IMR-90 (cell line): ENCODE measurements at regions not wholly inside any gene's neighbourhood (a gene's known extent, or its start where the extent isn't known, plus 50 kb on each side); places are given as distances from the start of the nearest gene placed in this dataset.

ENCODE experiments used
- ATAC-seq: fragments of 200-7000 bp; cut with Tn5 transposase; 2 replicates; pipeline ENCODE4 v1.9.1; 2020; ENCODE audit warnings: low read depth, mild to moderate bottlenecking, moderate library complexity
- BruUV-seq: library from RNA; stranded (reverse); fragments of 400-500 nt; replicated peaks from 2 replicates; lab custom pipeline; 2021; lab: Mats Ljungman, UMichigan
- CTCF ChIA-PET: fragments of 300-600 bp; formaldehyde crosslinking; extraction: SDS; loops from one replicate; lab custom pipeline; 2021; ENCODE audit warnings: antibody characterized with exemption; lab: Yijun Ruan, JAX
- POLR2A ChIA-PET: fragments of 300-600 bp; sonication (Branson Sonifier 250); formaldehyde crosslinking; loops from one replicate; lab custom pipeline; 2022; ENCODE audit warnings: antibody characterized with exemption; ENCODE audit not compliant: unreplicated experiment; lab: Charles Lee
- DNase-seq: peaks from one replicate; pipeline ENCODE4 v3.0.0; 2013
- H2AFZ ChIP-seq: replicated peaks from 2 replicates; pipeline ENCODE3; 2013; ENCODE audit warnings: low read length, mild to moderate bottlenecking; ENCODE audit not compliant: poor library complexity
- H2AK5ac ChIP-seq: 2 replicates; pipeline ENCODE4 v1.6.1; 2013; ENCODE audit warnings: low read depth, low read length, inconsistent platforms
- H2AK9ac ChIP-seq: replicated peaks from 2 replicates; pipeline ENCODE3; 2013; ENCODE audit warnings: mild to moderate bottlenecking, low read depth, low read length, moderate library complexity; ENCODE audit not compliant: poor library complexity
- H2BK120ac ChIP-seq: 2 replicates; pipeline ENCODE4 v1.6.1; 2013; ENCODE audit warnings: low read depth, low read length, inconsistent platforms
- H2BK15ac ChIP-seq: 3 replicates; pipeline ENCODE4 v1.6.1; 2013; ENCODE audit warnings: low read depth, low read length, inconsistent platforms
- H2BK20ac ChIP-seq: 2 replicates; pipeline ENCODE4 v1.6.1; 2013; ENCODE audit warnings: low read depth, mild to moderate bottlenecking, inconsistent platforms, low read length, moderate library complexity
- H2BK5ac ChIP-seq: 2 replicates; pipeline ENCODE4 v1.6.1; 2013; ENCODE audit warnings: mild to moderate bottlenecking, low read depth, low read length, inconsistent platforms; ENCODE audit not compliant: poor library complexity, severe bottlenecking
- H3K14ac ChIP-seq: replicated peaks from 2 replicates; pipeline ENCODE4 v1.6.1; 2013; ENCODE audit warnings: low read depth, low read length, inconsistent platforms
- H3K18ac ChIP-seq: 2 replicates; pipeline ENCODE4 v1.6.1; 2013; ENCODE audit warnings: low read depth, low read length, control low read depth
- H3K23ac ChIP-seq: 2 replicates; pipeline ENCODE4 v1.6.1; 2013; ENCODE audit warnings: low read depth, low read length, inconsistent platforms
- H3K27ac ChIP-seq: 2 replicates; pipeline ENCODE4 v1.5.1; 2013; ENCODE audit warnings: mild to moderate bottlenecking, control low read depth, low read length; ENCODE audit not compliant: insufficient read depth
- H3K27me3 ChIP-seq: 2 replicates; pipeline ENCODE4 v1.6.1; 2013; ENCODE audit warnings: low read length; ENCODE audit not compliant: control insufficient read depth, insufficient read depth
- H3K36me3 ChIP-seq: 2 replicates; pipeline ENCODE4 v1.6.1; 2013; ENCODE audit warnings: low read length, mixed read lengths; ENCODE audit not compliant: control insufficient read depth, insufficient read depth
- H3K4ac ChIP-seq: 2 replicates; pipeline ENCODE4 v1.6.1; 2013; ENCODE audit warnings: low read depth, low read length, inconsistent platforms
- H3K4me1 ChIP-seq: 2 replicates; pipeline ENCODE4 v1.6.1; 2013; ENCODE audit warnings: low read length, mixed read lengths; ENCODE audit not compliant: control insufficient read depth, insufficient read depth
- H3K4me2 ChIP-seq: 2 replicates; pipeline ENCODE4 v1.6.1; 2013; ENCODE audit warnings: low read depth, mild to moderate bottlenecking, control low read depth, low read length, moderate library complexity
- H3K4me3 ChIP-seq: 2 replicates; pipeline ENCODE4 v1.5.1; 2013; ENCODE audit warnings: low read depth, mild to moderate bottlenecking, control low read depth, low read length, moderate library complexity; ENCODE audit not compliant: insufficient read depth
- H3K56ac ChIP-seq: 2 replicates; pipeline ENCODE4 v1.6.1; 2013; ENCODE audit warnings: low read length, inconsistent platforms; ENCODE audit not compliant: insufficient read depth; ENCODE audit errors: extremely low read depth
- H3K79me1 ChIP-seq, 2 experiments: 2 replicates each; pipeline ENCODE4 v1.6.1; 2013; ENCODE audit warnings: low read length in 2 of 2, inconsistent platforms in 1 of 2, low read depth in 1 of 2
- H3K9ac ChIP-seq: 2 replicates; pipeline ENCODE4 v1.6.1; 2013; ENCODE audit warnings: low read depth, low read length, control low read depth
- H3K9me1 ChIP-seq: 2 replicates; pipeline ENCODE4 v1.6.1; 2013; ENCODE audit warnings: low read length, inconsistent platforms; ENCODE audit not compliant: insufficient read depth
- H3K9me3 ChIP-seq: 2 replicates; pipeline ENCODE4 v1.6.1; 2013; ENCODE audit warnings: low read length; ENCODE audit not compliant: control insufficient read depth, insufficient read depth
- H4K20me1 ChIP-seq: 2 replicates; pipeline ENCODE4 v1.6.1; 2013; ENCODE audit warnings: low read length, inconsistent platforms; ENCODE audit not compliant: insufficient read depth
- H4K5ac ChIP-seq: 2 replicates; pipeline ENCODE4 v1.6.1; 2013; ENCODE audit warnings: mild to moderate bottlenecking, low read depth, low read length, control low read depth
- H4K8ac ChIP-seq, 2 experiments: 2 replicates each; pipeline ENCODE4 v1.6.1; 2013; ENCODE audit warnings: low read depth in 2 of 2, low read length in 2 of 2, control low read depth in 1 of 2, inconsistent platforms in 1 of 2
- H4K91ac ChIP-seq: 2 replicates; pipeline ENCODE4 v1.6.1; 2013; ENCODE audit warnings: low read depth, low read length, inconsistent platforms; ENCODE audit not compliant: insufficient read depth
- BHLHE40 ChIP-seq: fragments of 150-350 bp; IDR thresholded peaks from 2 replicates; pipeline ENCODE4 v1.6.1; 2016; ENCODE audit warnings: mild to moderate bottlenecking, low read depth, low read length
- CEBPB ChIP-seq: IDR thresholded peaks from 2 replicates; pipeline ENCODE4 v1.6.1; 2012; ENCODE audit warnings: low read depth, low read length, improper control_type of control experiment
- CHD1 ChIP-seq: IDR thresholded peaks from 2 replicates; pipeline ENCODE4 v1.6.1; 2012; ENCODE audit warnings: low read depth, low read length, improper control_type of control experiment
- FOS ChIP-seq: fragments of 150-350 bp; IDR thresholded peaks from 2 replicates; pipeline ENCODE4 v1.6.1; 2016; ENCODE audit warnings: low read depth, low read length
- MAFK ChIP-seq: IDR thresholded peaks from 2 replicates; pipeline ENCODE4 v1.6.1; 2012; ENCODE audit warnings: low read depth, low read length, improper control_type of control experiment
- MAZ ChIP-seq: IDR thresholded peaks from 2 replicates; pipeline ENCODE4 v1.6.1; 2012; ENCODE audit warnings: low read depth, mild to moderate bottlenecking, low read length, improper control_type of control experiment, moderate library complexity, borderline replicate concordance
- MXI1 ChIP-seq: IDR thresholded peaks from 2 replicates; pipeline ENCODE4 v1.6.1; 2012; ENCODE audit warnings: low read depth, mild to moderate bottlenecking, low read length, moderate library complexity, borderline replicate concordance
- NFE2L2 ChIP-seq: fragments of 150-350 bp; IDR thresholded peaks from 2 replicates; pipeline ENCODE4 v1.6.1; 2016; ENCODE audit warnings: low read depth, mild to moderate bottlenecking, low read length
- POLR2A ChIP-seq: IDR thresholded peaks from 2 replicates; pipeline ENCODE4 v1.6.1; 2012; ENCODE audit warnings: mild to moderate bottlenecking, low read depth, low read length
- RAD21 ChIP-seq: IDR thresholded peaks from 2 replicates; pipeline ENCODE4 v1.6.1; 2012; ENCODE audit warnings: low read length, improper control_type of control experiment
- RCOR1 ChIP-seq: IDR thresholded peaks from 2 replicates; pipeline ENCODE4 v1.6.1; 2012; ENCODE audit warnings: mild to moderate bottlenecking, low read length, improper control_type of control experiment; ENCODE audit not compliant: insufficient replicate concordance
- RFX5 ChIP-seq: IDR thresholded peaks from 2 replicates; pipeline ENCODE4 v1.8.0; 2012; ENCODE audit warnings: low read depth, mild to moderate bottlenecking, low read length, moderate library complexity
- SMC3 ChIP-seq: fragments of 150-350 bp; IDR thresholded peaks from 2 replicates; pipeline ENCODE4 v1.6.1; 2016; ENCODE audit warnings: low read depth, mild to moderate bottlenecking, antibody characterized with exemption, low read length, moderate library complexity
- WGBS, 2 experiments: methylation state at CpG; one replicate each; pipeline versions ENCODE4 v1.1.5 to v1.1.7; 2013; ENCODE audit warnings: missing lambda C conversion rate in 2 of 2; ENCODE audit not compliant: insufficient read length in 1 of 2; ENCODE audit errors: extremely low coverage in 2 of 2; 5-methylcytosine and 5-hydroxymethylcytosine counted together
- dilution Hi-C: fragments of 300-500 bp; cut with HindIII; formaldehyde crosslinking; loops from one replicate; pipeline ENCODE4 v1.14.3; 2018; ENCODE audit warnings: low sequenced_read_pairs; ENCODE audit not compliant: unreplicated experiment
- in situ Hi-C: fragments of 300-500 bp; cut with MboI; formaldehyde crosslinking; loops from 3 replicates; pipeline ENCODE4 v1.14.3; 2019; ENCODE audit warnings: low sequenced_read_pairs, inconsistent platforms, mixed read lengths
- intact Hi-C: fragments of 100-400 bp; cut with micrococcal nuclease; formaldehyde crosslinking; loops from 2 replicates; pipeline ENCODE4 v1.10.0; 2022
- TF ChIP-seq, protein P1 (sequence below): fragments of 150-350 bp; IDR thresholded peaks from 2 replicates; pipeline ENCODE4 v1.6.1; 2016; ENCODE audit warnings: low read depth, mild to moderate bottlenecking, low read length, moderate library complexity, borderline replicate concordance
- TF ChIP-seq, protein P2 (sequence below): conservative IDR thresholded peaks from 2 replicates; pipeline ENCODE4 v1.5.1; 2012; ENCODE audit warnings: mild to moderate bottlenecking, low read depth, low read length, improper control_type of control experiment
- TF ChIP-seq, protein P3 (sequence below): fragments of 150-350 bp; IDR thresholded peaks from 2 replicates; pipeline ENCODE4 v1.6.1; 2017; ENCODE audit warnings: mild to moderate bottlenecking, antibody characterized with exemption, low read length, low read depth

DNA sequence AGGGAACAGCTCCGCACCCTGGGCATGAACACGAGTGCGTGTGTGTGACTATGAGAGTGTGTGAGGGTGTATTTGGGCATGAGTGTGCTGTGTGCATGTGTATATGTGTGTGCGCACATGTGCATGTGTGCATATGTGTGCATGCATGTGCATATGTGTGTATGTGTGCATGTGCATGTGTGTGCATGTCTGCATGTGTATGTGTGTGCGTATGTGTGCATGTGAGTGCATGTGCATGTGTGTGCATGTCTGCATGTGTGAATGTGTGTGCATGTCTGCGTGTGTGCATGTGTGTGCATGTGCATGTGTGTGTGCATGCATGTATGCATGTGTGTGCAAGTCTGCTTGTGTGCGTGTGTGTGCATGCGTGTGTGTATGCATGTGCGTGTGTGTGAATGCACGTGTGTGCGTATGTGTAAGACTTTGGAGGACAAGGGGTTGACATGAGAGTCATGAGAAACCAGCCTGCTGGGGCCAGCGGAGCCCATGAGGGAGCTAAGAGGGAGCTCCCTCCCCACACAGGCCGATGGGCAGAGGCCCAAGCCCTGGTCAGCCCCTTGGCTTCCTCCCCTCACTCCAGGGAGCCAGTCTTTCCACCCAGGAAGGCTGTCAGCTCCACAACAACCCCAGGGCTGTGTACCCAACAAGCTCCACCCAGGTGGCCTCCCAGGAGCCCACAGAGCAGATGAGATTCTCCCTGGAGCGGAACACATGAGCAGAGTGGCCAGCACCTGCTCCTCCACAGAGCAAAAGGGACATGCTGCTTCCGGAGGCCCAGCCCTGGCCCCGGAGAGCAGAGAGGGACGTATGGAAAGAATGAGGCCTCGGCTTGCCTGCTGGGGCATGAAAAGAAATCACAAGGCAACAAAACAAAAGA lies 142.5 kb upstream of the PPP2R2D start:
- H3K4me2 ChIP-seq, result no peak overlapping the region
- DNase-seq, result no peak
- H2BK20ac ChIP-seq, result no peak overlapping the region
- no peak overlapping the region for H3K4me3 ChIP-seq
- H4K91ac ChIP-seq, result no peak overlapping the region
- H2BK120ac ChIP-seq, result no peak overlapping the region
- no peak overlapping the region for H2AK5ac ChIP-seq
- dilution Hi-C loops (no loop called here), intact Hi-C loops (no loop called here), in situ Hi-C loops (no loop called here)
- no peak overlapping the region for H3K56ac ChIP-seq
- ATAC-seq, result no peak
- H3K4me1 ChIP-seq, result no peaks in the 10 kb centered on the region
- BruUV-seq, result no TSS peak
- H2AFZ ChIP-seq, result no peak overlapping the region
- WGBS, 2 experiments, result 75% methylated on average over 9 of the region's 18 CpGs; no CpG with 5 or more reads in 1 of the 2 experiments
- H2AK9ac ChIP-seq, result no peak overlapping the region
- no peak overlapping the region for H2BK5ac ChIP-seq
- no peak overlapping the region for H3K27ac ChIP-seq
- no peak overlapping the region for H3K14ac ChIP-seq
- H2BK15ac ChIP-seq, result no peak overlapping the region
- peaks cover 43% of the 10 kb centered on the region for H3K9me3 ChIP-seq
- no peak overlapping the region for H4K5ac ChIP-seq
- TF ChIP-seq, protein P1, sequence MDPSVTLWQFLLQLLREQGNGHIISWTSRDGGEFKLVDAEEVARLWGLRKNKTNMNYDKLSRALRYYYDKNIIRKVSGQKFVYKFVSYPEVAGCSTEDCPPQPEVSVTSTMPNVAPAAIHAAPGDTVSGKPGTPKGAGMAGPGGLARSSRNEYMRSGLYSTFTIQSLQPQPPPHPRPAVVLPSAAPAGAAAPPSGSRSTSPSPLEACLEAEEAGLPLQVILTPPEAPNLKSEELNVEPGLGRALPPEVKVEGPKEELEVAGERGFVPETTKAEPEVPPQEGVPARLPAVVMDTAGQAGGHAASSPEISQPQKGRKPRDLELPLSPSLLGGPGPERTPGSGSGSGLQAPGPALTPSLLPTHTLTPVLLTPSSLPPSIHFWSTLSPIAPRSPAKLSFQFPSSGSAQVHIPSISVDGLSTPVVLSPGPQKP, result no peak
- TF ChIP-seq BHLHE40 (no peak), MAZ (no peak), CHD1 (no peak), RCOR1 (no peak), FOS (no peak), MXI1 (no peak), SMC3 (no peak), RAD21 (no peak), RFX5 (no peak), CEBPB (no peak), NFE2L2 (no peak), MAFK (no peak), POLR2A (no peak)
- TF ChIP-seq, protein P2, sequence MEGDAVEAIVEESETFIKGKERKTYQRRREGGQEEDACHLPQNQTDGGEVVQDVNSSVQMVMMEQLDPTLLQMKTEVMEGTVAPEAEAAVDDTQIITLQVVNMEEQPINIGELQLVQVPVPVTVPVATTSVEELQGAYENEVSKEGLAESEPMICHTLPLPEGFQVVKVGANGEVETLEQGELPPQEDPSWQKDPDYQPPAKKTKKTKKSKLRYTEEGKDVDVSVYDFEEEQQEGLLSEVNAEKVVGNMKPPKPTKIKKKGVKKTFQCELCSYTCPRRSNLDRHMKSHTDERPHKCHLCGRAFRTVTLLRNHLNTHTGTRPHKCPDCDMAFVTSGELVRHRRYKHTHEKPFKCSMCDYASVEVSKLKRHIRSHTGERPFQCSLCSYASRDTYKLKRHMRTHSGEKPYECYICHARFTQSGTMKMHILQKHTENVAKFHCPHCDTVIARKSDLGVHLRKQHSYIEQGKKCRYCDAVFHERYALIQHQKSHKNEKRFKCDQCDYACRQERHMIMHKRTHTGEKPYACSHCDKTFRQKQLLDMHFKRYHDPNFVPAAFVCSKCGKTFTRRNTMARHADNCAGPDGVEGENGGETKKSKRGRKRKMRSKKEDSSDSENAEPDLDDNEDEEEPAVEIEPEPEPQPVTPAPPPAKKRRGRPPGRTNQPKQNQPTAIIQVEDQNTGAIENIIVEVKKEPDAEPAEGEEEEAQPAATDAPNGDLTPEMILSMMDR, result no peak
- TF ChIP-seq, protein P3, sequence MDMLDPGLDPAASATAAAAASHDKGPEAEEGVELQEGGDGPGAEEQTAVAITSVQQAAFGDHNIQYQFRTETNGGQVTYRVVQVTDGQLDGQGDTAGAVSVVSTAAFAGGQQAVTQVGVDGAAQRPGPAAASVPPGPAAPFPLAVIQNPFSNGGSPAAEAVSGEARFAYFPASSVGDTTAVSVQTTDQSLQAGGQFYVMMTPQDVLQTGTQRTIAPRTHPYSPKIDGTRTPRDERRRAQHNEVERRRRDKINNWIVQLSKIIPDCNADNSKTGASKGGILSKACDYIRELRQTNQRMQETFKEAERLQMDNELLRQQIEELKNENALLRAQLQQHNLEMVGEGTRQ, result no peak
- no peak overlapping the region for H3K9ac ChIP-seq
- H3K9me1 ChIP-seq, result no peaks in the 10 kb centered on the region
- no peak overlapping the region for H4K8ac ChIP-seq
- ChIA-PET CTCF (no interaction called here), POLR2A (no interaction called here)
- H3K18ac ChIP-seq, result no peak overlapping the region
- no peaks in the 10 kb centered on the region for H3K36me3 ChIP-seq
- no peaks in the 10 kb centered on the region for H4K20me1 ChIP-seq
- H3K4ac ChIP-seq, result no peak overlapping the region
- H3K23ac ChIP-seq, result no peak overlapping the region
- H3K79me1 ChIP-seq, result no peaks in the 10 kb centered on the region
- H3K27me3 ChIP-seq, result no peaks in the 10 kb centered on the region
